ENCODE measurements at regions not wholly inside any gene's neighbourhood (a gene's known extent, or its start where the extent isn't known, plus 50 kb on each side); places are given as distances from the start of the nearest gene placed in this dataset.

GRCh38 chr2:163475815-163476214 is 260.0 kb downstream of the FIGN start:
- no peak for TF ChIP-seq CTCF (IDR thresholded peaks at IDR 0.05; ENCODE audit: unreplicated experiment in 3 of 3)
- peaks cover 5% of the 10 kb centered on the region for H3K27me3 Mint-ChIP-seq (ENCODE audit: low read depth)
- H3K36me3 Mint-ChIP-seq (ENCODE audit: low read depth): no peaks in the 10 kb centered on the region

GRCh38 chr2:163474889-163475288 is 260.9 kb downstream of the FIGN start:
- peaks cover 4% of the 10 kb centered on the region for H3K27me3 Mint-ChIP-seq (ENCODE audit: low read depth)
- H3K9me3 Mint-ChIP-seq: peaks cover 5% of the 10 kb centered on the region
- no peak overlapping the region for H3K27ac Mint-ChIP-seq
- TF ChIP-seq CTCF (IDR thresholded peaks at IDR 0.05; ENCODE audit: unreplicated experiment in 3 of 3): no peak
- no peak overlapping the region for H3K4me3 Mint-ChIP-seq
- no peaks in the 10 kb centered on the region for H3K36me3 Mint-ChIP-seq (ENCODE audit: low read depth)
- H3K4me1 Mint-ChIP-seq: peaks cover 5% of the 10 kb centered on the region

More at GRCh38 chr2:163475815-163476214, 260.0 kb downstream of the FIGN start:
- Mint-ChIP-seq H3K4me1 (peaks cover 4% of the 10 kb centered on the region), H3K9me3 (peaks cover 5% of the 10 kb centered on the region), H3K27ac (no peak overlapping the region), H3K4me3 (no peak overlapping the region)

GRCh38 chr2:163474319-163474744 is 261.5 kb downstream of the FIGN start:
- Mint-ChIP-seq H3K9me3 (peaks cover 5% of the 10 kb centered on the region), H3K4me3 (no peak overlapping the region), H3K27me3 (ENCODE audit: low read depth) (peaks cover 2% of the 10 kb centered on the region), H3K27ac (no peak overlapping the region), H3K4me1 (peaks cover 11% of the 10 kb centered on the region), H3K36me3 (ENCODE audit: low read depth) (no peaks in the 10 kb centered on the region)
- no peak for TF ChIP-seq CTCF (IDR thresholded peaks at IDR 0.05; ENCODE audit: unreplicated experiment in 3 of 3)

- no peak overlapping the region for H3K27ac Mint-ChIP-seq
Observed at GRCh38 chr2:163471947-163472346, 263.9 kb downstream of the FIGN start.

GRCh38 chr2:163469561-163469962 is 266.2 kb downstream of the FIGN start:
- H3K4me3 Mint-ChIP-seq: no peak overlapping the region
- peaks cover 6% of the 10 kb centered on the region for H3K27me3 Mint-ChIP-seq (ENCODE audit: low read depth)
- H3K9me3 Mint-ChIP-seq: no peaks in the 10 kb centered on the region
- peaks cover 38% of the 10 kb centered on the region for H3K4me1 Mint-ChIP-seq
- no peak for TF ChIP-seq CTCF (IDR thresholded peaks at IDR 0.05; ENCODE audit: unreplicated experiment in 3 of 3)
- peak overlapping the region in 1 of 3 experiments; percentile 44 for H3K27ac Mint-ChIP-seq
- H3K36me3 Mint-ChIP-seq (ENCODE audit: low read depth): no peaks in the 10 kb centered on the region

More at GRCh38 chr2:163471947-163472346, 263.9 kb downstream of the FIGN start:
- H3K4me1 Mint-ChIP-seq: peaks cover 21% of the 10 kb centered on the region
- peak in 2 of 3 experiments; percentile 22 to 35 for TF ChIP-seq CTCF (IDR thresholded peaks at IDR 0.05; ENCODE audit: unreplicated experiment in 3 of 3)
- H3K9me3 Mint-ChIP-seq: no peaks in the 10 kb centered on the region
- peaks cover 6% of the 10 kb centered on the region for H3K27me3 Mint-ChIP-seq (ENCODE audit: low read depth)
- H3K4me3 Mint-ChIP-seq: no peak overlapping the region
- H3K36me3 Mint-ChIP-seq (ENCODE audit: low read depth): no peaks in the 10 kb centered on the region

GRCh38 chr2:163467251-163467630 is 268.6 kb downstream of the FIGN start:
- no peak overlapping the region for H3K27ac Mint-ChIP-seq
- TF ChIP-seq CTCF (IDR thresholded peaks at IDR 0.05; ENCODE audit: unreplicated experiment in 3 of 3): no peak
- H3K27me3 Mint-ChIP-seq (ENCODE audit: low read depth): peaks cover 6% of the 10 kb centered on the region
- H3K4me1 Mint-ChIP-seq: peaks cover 38% of the 10 kb centered on the region
- H3K9me3 Mint-ChIP-seq: no peaks in the 10 kb centered on the region
- H3K36me3 Mint-ChIP-seq (ENCODE audit: low read depth): no peaks in the 10 kb centered on the region
- H3K4me3 Mint-ChIP-seq: peak overlapping the region in 1 of 3 experiments; percentile 15

Measured in nephron (organoid).